H1 (cell line): ENCODE measurements at regions not wholly inside any gene's neighbourhood (a gene's known extent, or its start where the extent isn't known, plus 50 kb on each side); places are given as distances from the start of the nearest gene placed in this dataset.

Experiments
- CTCF ChIA-PET: fragments of 300-600 bp; sonication (Branson Sonifier 250); formaldehyde crosslinking; loops from one replicate; lab custom pipeline; 2021; ENCODE audit not compliant: partially characterized antibody; lab: Charles Lee
- POLR2A ChIA-PET: fragments of 300-600 bp; sonication (Branson Sonifier 250); formaldehyde crosslinking; loops from one replicate; lab custom pipeline; 2021; ENCODE audit warnings: inconsistent platforms; ENCODE audit not compliant: partially characterized antibody; lab: Charles Lee
- DNase-seq, 2 experiments: peaks; one replicate each; pipeline versions ENCODE4 v3.0.0 to v3.0.0-alpha.2; 2010 to 2022; ENCODE audit warnings: low spot score in 2 of 2, low read depth in 1 of 2, mixed read lengths in 1 of 2
- FAIRE-seq: peaks from 2 replicates; lab custom pipeline; 2011; peaks lifted over from hg19 to GRCh38; lab: Jason Lieb, UNC
- H2AFZ ChIP-seq: 2 replicates; pipeline ENCODE4 v1.8.1; 2012; ENCODE audit warnings: low read length, inconsistent platforms
- H2AK5ac ChIP-seq: 2 replicates; pipeline ENCODE4 v1.6.1; 2013; ENCODE audit warnings: low read depth, low read length
- H2BK120ac ChIP-seq: replicated peaks from 2 replicates; pipeline ENCODE3; 2013; ENCODE audit warnings: low read depth, low read length, inconsistent platforms
- H2BK12ac ChIP-seq: 2 replicates; pipeline ENCODE4 v1.6.1; 2013; ENCODE audit warnings: low read depth, low read length
- H2BK15ac ChIP-seq: 2 replicates; pipeline ENCODE4 v1.6.1; 2013; ENCODE audit warnings: low read length
- H2BK20ac ChIP-seq: 2 replicates; pipeline ENCODE4 v1.6.1; 2013; ENCODE audit warnings: low read length
- H2BK5ac ChIP-seq: 2 replicates; pipeline ENCODE4 v1.6.1; 2013; ENCODE audit warnings: low read depth, low read length
- H3K14ac ChIP-seq: 2 replicates; pipeline ENCODE4 v1.6.1; 2013; ENCODE audit warnings: inconsistent platforms; ENCODE audit not compliant: insufficient read length
- H3K18ac ChIP-seq: 2 replicates; pipeline ENCODE4 v1.6.1; 2013; ENCODE audit warnings: low read length; ENCODE audit errors: extremely low read depth
- H3K23ac ChIP-seq: 2 replicates; pipeline ENCODE4 v1.6.1; 2013; ENCODE audit warnings: inconsistent platforms; ENCODE audit not compliant: insufficient read length
- H3K23me2 ChIP-seq: 2 replicates; pipeline ENCODE4 v1.6.1; 2013; ENCODE audit warnings: low read depth, low read length
- H3K27ac ChIP-seq: 2 replicates; pipeline ENCODE4 v1.6.1; 2011; ENCODE audit warnings: low read depth, low read length, inconsistent platforms
- H3K27me3 ChIP-seq, 4 experiments: replicated peaks in 1 of 4; 1 replicate in 1 of 4; 2 replicates in 3 of 4; pipeline versions ENCODE4 v1.6.1 to v1.8.1; 2011 to 2013; ENCODE audit warnings: low read length in 3 of 4, mild to moderate bottlenecking in 3 of 4, inconsistent platforms in 2 of 4, mixed read lengths in 2 of 4, moderate library complexity in 1 of 4; ENCODE audit not compliant: control insufficient read depth in 3 of 4, insufficient read depth in 3 of 4; ENCODE audit errors: extremely low read depth in 1 of 4
- H3K36me3 ChIP-seq, 4 experiments: 2 replicates each; pipeline versions ENCODE4 v1.6.1 to v1.8.1; 2011 to 2013; ENCODE audit warnings: mild to moderate bottlenecking in 4 of 4, low read length in 3 of 4, moderate library complexity in 2 of 4, control low read depth in 1 of 4, inconsistent platforms in 1 of 4; ENCODE audit not compliant: insufficient read depth in 4 of 4, control insufficient read depth in 2 of 4
- H3K4ac ChIP-seq: replicated peaks from 2 replicates; pipeline ENCODE3; 2013; ENCODE audit warnings: low read length, low read depth, mixed read lengths, inconsistent platforms; ENCODE audit not compliant: insufficient read length
- H3K4me1 ChIP-seq, 4 experiments: replicated peaks in 1 of 4; 1 replicate in 1 of 4; 2 replicates in 3 of 4; pipeline versions ENCODE4 v1.6.1 to v1.8.1; 2011 to 2013; ENCODE audit warnings: low read length in 3 of 4, inconsistent platforms in 2 of 4, mixed read lengths in 1 of 4; ENCODE audit not compliant: insufficient read depth in 4 of 4, control insufficient read depth in 3 of 4
- H3K4me2 ChIP-seq, 2 experiments: 2 replicates each; pipeline versions ENCODE4 v1.6.1 to v1.8.1; 2011 to 2013; ENCODE audit warnings: low read depth in 2 of 2, low read length in 2 of 2, control low read depth in 1 of 2, inconsistent platforms in 1 of 2, mild to moderate bottlenecking in 1 of 2; ENCODE audit not compliant: insufficient read depth in 1 of 2
- H3K4me3 ChIP-seq, 4 experiments: fragments of 200-600, 300-600 bp in 1 of 4; sonication (generic), shearing (Covaris generic), sonication (Bioruptor Twin) in 1 of 4; 2 replicates each; pipeline versions ENCODE4 v1.5.1 to v1.8.1; 2011 to 2016; ENCODE audit warnings: low read length in 4 of 4, low read depth in 3 of 4, control low read depth in 2 of 4, inconsistent platforms in 2 of 4, mild to moderate bottlenecking in 2 of 4, mixed read lengths in 1 of 4, moderate library complexity in 1 of 4; ENCODE audit not compliant: insufficient read depth in 2 of 4; ENCODE audit errors: extremely low read depth in 1 of 4
- H3K56ac ChIP-seq: replicated peaks from 2 replicates; pipeline ENCODE3; 2013; ENCODE audit warnings: low read depth, mild to moderate bottlenecking, mixed read lengths, low read length, inconsistent platforms; ENCODE audit not compliant: insufficient read length
- H3K79me1 ChIP-seq: 2 replicates; pipeline ENCODE4 v1.6.1; 2013; ENCODE audit warnings: low read depth, low read length, control low read depth
- H3K79me2 ChIP-seq, 2 experiments: 2 replicates each; pipeline versions ENCODE4 v1.6.1 to v1.8.1; 2012 to 2013; ENCODE audit warnings: low read length in 2 of 2, mild to moderate bottlenecking in 2 of 2, inconsistent platforms in 1 of 2; ENCODE audit not compliant: insufficient read depth in 2 of 2, control insufficient read depth in 1 of 2
- H3K9ac ChIP-seq, 4 experiments: replicated peaks in 1 of 4; 1 replicate in 1 of 4; 2 replicates in 3 of 4; pipeline versions ENCODE4 v1.6.1 to v1.8.1; 2011 to 2013; ENCODE audit warnings: low read depth in 3 of 4, low read length in 3 of 4, control low read depth in 2 of 4, mild to moderate bottlenecking in 2 of 4, moderate library complexity in 2 of 4, inconsistent platforms in 1 of 4; ENCODE audit errors: extremely low read depth in 1 of 4
- H3K9me3 ChIP-seq, 2 experiments: 2 replicates each; pipeline versions ENCODE4 v1.6.1 to v1.8.1; 2012 to 2013; ENCODE audit warnings: mild to moderate bottlenecking in 2 of 2, moderate library complexity in 2 of 2, control low read depth in 1 of 2, inconsistent platforms in 1 of 2, low read depth in 1 of 2, low read length in 1 of 2, mixed read lengths in 1 of 2; ENCODE audit not compliant: insufficient read depth in 2 of 2
- H4K20me1 ChIP-seq, 2 experiments: replicated peaks in 1 of 2; 2 replicates each; pipeline versions ENCODE3 to v1.8.1; 2011 to 2013; ENCODE audit warnings: inconsistent platforms in 2 of 2, low read length in 2 of 2, mild to moderate bottlenecking in 1 of 2; ENCODE audit not compliant: insufficient read depth in 2 of 2, control insufficient read depth in 1 of 2
- H4K5ac ChIP-seq: 2 replicates; pipeline ENCODE4 v1.6.1; 2013; ENCODE audit warnings: low read length, low read depth, mixed read lengths, inconsistent platforms; ENCODE audit not compliant: insufficient read length
- H4K8ac ChIP-seq: 2 replicates; pipeline ENCODE4 v1.8.0; 2013; ENCODE audit warnings: mild to moderate bottlenecking, moderate library complexity, low read length, inconsistent platforms; ENCODE audit not compliant: insufficient read depth; ENCODE audit errors: extremely low read depth
- H4K91ac ChIP-seq: replicated peaks from 2 replicates; pipeline ENCODE3; 2013; ENCODE audit warnings: low read length, mixed read lengths, inconsistent platforms; ENCODE audit not compliant: insufficient read length
- BACH1 ChIP-seq: IDR thresholded peaks from 2 replicates; pipeline ENCODE4 v1.6.1; 2012; ENCODE audit warnings: low read length, improper control_type of control experiment
- BRCA1 ChIP-seq: IDR thresholded peaks from 2 replicates; pipeline ENCODE4 v1.6.1; 2012; ENCODE audit warnings: low read depth, low read length, improper control_type of control experiment
- CHD2 ChIP-seq: IDR thresholded peaks from 2 replicates; pipeline ENCODE4 v1.6.1; 2012; ENCODE audit warnings: low read length, improper control_type of control experiment
- GTF2F1 ChIP-seq: IDR thresholded peaks from 2 replicates; pipeline ENCODE4 v1.6.1; 2012; ENCODE audit warnings: low read depth, low read length, improper control_type of control experiment, borderline replicate concordance
- JUN ChIP-seq: IDR thresholded peaks from 2 replicates; pipeline ENCODE4 v1.6.1; 2011; ENCODE audit warnings: low read depth, mild to moderate bottlenecking, improper control_type of control experiment, low read length
- MAFK ChIP-seq: IDR thresholded peaks from 2 replicates; pipeline ENCODE4 v1.6.1; 2012; ENCODE audit warnings: low read depth, mild to moderate bottlenecking, improper control_type of control experiment, low read length
- NANOG ChIP-seq: IDR thresholded peaks from 2 replicates; pipeline ENCODE4 v1.6.1; 2011; ENCODE audit warnings: low read length, low read depth, mild to moderate bottlenecking, inconsistent platforms; ENCODE audit not compliant: insufficient read depth, poor library complexity, severe bottlenecking
- POLR2A ChIP-seq, 2 experiments: IDR thresholded peaks; 1 replicate in 1 of 2; 2 replicates in 1 of 2; pipeline ENCODE4 v1.6.1; 2011; ENCODE audit warnings: low read depth in 2 of 2, low read length in 2 of 2, mild to moderate bottlenecking in 2 of 2; ENCODE audit errors: control extremely low read depth in 1 of 2
- RAD21 ChIP-seq, 2 experiments: IDR thresholded peaks in 1 of 2; conservative IDR thresholded peaks in 1 of 2; 2 replicates each; pipeline ENCODE4 v1.6.1; 2011; ENCODE audit warnings: low read depth in 2 of 2, low read length in 2 of 2, improper control_type of control experiment in 1 of 2, inconsistent platforms in 1 of 2, mild to moderate bottlenecking in 1 of 2, moderate library complexity in 1 of 2
- RXRA ChIP-seq: IDR thresholded peaks from 2 replicates; pipeline ENCODE4 v1.6.1; 2011; ENCODE audit warnings: low read depth, mild to moderate bottlenecking, low read length, moderate library complexity; ENCODE audit not compliant: insufficient read depth
- TAF1 ChIP-seq: IDR thresholded peaks from 2 replicates; pipeline ENCODE4 v1.6.1; 2011; ENCODE audit warnings: mild to moderate bottlenecking, low read depth, low read length
- TAF7 ChIP-seq: optimal IDR thresholded peaks from 2 replicates; pipeline ENCODE3; 2011; ENCODE audit warnings: low read depth, mild to moderate bottlenecking, inconsistent platforms, low read length, moderate library complexity, borderline replicate concordance
- ZNF274 ChIP-seq: IDR thresholded peaks from 2 replicates; pipeline ENCODE4 v1.7.0; 2012; ENCODE audit warnings: low read length, borderline replicate concordance; ENCODE audit errors: extremely low read depth
- WGBS, 2 experiments: shearing (Covaris generic) in 1 of 2; methylation state at CpG; one replicate each; pipeline versions ENCODE4 v1.1.6 to v1.1.7; 2013 to 2015; ENCODE audit warnings: low lambda C conversion rate in 2 of 2, mixed read lengths in 2 of 2, inconsistent platforms in 1 of 2, low coverage in 1 of 2, missing lambda C conversion rate in 1 of 2; ENCODE audit not compliant: insufficient replicate concordance in 2 of 2, insufficient coverage in 1 of 2, insufficient read length in 1 of 2; ENCODE audit errors: extremely low coverage in 1 of 2, missing lambda C conversion rate in 1 of 2; 5-methylcytosine and 5-hydroxymethylcytosine counted together
- TF ChIP-seq, protein P1 (sequence below): IDR thresholded peaks from 2 replicates; pipeline ENCODE4 v1.6.1; 2012; ENCODE audit warnings: low read length, inconsistent platforms

DNA sequence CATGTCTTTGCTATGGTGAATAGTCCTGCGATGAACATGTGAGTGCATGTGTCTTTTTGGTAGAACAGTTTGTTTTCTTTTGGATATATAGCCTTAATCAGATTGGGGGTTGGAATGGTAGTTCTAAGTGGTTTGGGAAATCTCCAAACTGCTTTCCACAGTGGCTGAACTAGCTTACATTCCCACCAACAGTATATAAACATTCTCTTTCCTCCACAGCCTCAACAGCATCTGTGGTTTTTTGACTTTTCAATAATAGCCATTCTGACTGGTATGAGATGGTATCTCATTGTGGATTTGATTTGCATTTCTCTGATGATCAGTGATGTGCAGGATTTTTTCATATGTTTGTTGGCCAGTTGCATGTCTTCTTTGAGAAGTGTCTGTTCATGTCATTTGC, 112.2 kb upstream of the SESTD1 start:
- Histone ChIP-seq H2BK15ac (no peak overlapping the region), H4K91ac (no peak overlapping the region), H3K56ac (no peak overlapping the region), H2AK5ac (no peak overlapping the region), H2AFZ (no peak overlapping the region), H3K79me2 (no peaks in the 10 kb centered on the region), H3K79me1 (no peaks in the 10 kb centered on the region), H2BK12ac (no peak overlapping the region), H3K18ac (no peak overlapping the region), H2BK5ac (no peak overlapping the region), H3K4me3 (no peak overlapping the region), H4K5ac (no peak overlapping the region), H3K4me2 (no peak overlapping the region), H3K9ac (no peak overlapping the region), H3K4me1 (no peaks in the 10 kb centered on the region), H3K23me2 (no peaks in the 10 kb centered on the region), H2BK120ac (no peak overlapping the region), H3K27ac (no peak overlapping the region), H2BK20ac (no peak overlapping the region), H4K20me1 (no peaks in the 10 kb centered on the region), H3K4ac (no peak overlapping the region), H3K27me3 (no peaks in the 10 kb centered on the region), H4K8ac (no peak overlapping the region), H3K9me3 (no peaks in the 10 kb centered on the region), H3K14ac (no peak overlapping the region), H3K36me3 (no peaks in the 10 kb centered on the region), H3K23ac (no peak overlapping the region)
- CTCF ChIA-PET = no interaction called here
- 96% methylated on average over 1 of the region's 1 CpG; no CpG with 5 or more reads in 1 of the 2 experiments for WGBS, 2 experiments
- POLR2A ChIA-PET = no interaction called here
- no peak for FAIRE-seq
- DNase-seq = no peak
- TF ChIP-seq MAFK = no peak
- TF ChIP-seq, protein P1, sequence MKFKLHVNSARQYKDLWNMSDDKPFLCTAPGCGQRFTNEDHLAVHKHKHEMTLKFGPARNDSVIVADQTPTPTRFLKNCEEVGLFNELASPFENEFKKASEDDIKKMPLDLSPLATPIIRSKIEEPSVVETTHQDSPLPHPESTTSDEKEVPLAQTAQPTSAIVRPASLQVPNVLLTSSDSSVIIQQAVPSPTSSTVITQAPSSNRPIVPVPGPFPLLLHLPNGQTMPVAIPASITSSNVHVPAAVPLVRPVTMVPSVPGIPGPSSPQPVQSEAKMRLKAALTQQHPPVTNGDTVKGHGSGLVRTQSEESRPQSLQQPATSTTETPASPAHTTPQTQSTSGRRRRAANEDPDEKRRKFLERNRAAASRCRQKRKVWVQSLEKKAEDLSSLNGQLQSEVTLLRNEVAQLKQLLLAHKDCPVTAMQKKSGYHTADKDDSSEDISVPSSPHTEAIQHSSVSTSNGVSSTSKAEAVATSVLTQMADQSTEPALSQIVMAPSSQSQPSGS = no peak
- no peak for TF ChIP-seq POLR2A (IDR thresholded peaks at IDR 0.05; ENCODE audit: control extremely low read depth in 1 of 2, low read depth in 2 of 2, low read length in 2 of 2)
- TF ChIP-seq TAF1 = no peak
- no peak for TF ChIP-seq RXRA
- no peak for TF ChIP-seq GTF2F1
- no peak for TF ChIP-seq BACH1
- no peak for TF ChIP-seq JUN
- TF ChIP-seq TAF7 = no peak
- no peak for TF ChIP-seq CHD2
- no peak for TF ChIP-seq BRCA1
- TF ChIP-seq NANOG = no peak
- TF ChIP-seq RAD21 (IDR thresholded peaks at IDR 0.05 in 1 of 2, conservative IDR thresholded peaks at IDR 0.05 in 1 of 2; ENCODE audit: low read depth in 2 of 2, low read length in 2 of 2) = no peak
- no peak for TF ChIP-seq ZNF274
